SIG-M5 treated with dmso at 0.1 percent for 504 hours (cell line): ENCODE measurements at regions not wholly inside any gene's neighbourhood (a gene's known extent, or its start where the extent isn't known, plus 50 kb on each side); places are given as distances from the start of the nearest gene placed in this dataset.
A peak's percentile ranks its signal among the peaks of the same experiment; 100 is the strongest.

Experiments
- DNase-seq: peaks from one replicate; lab custom pipeline; 2025; ENCODE audit not compliant: unreplicated experiment; lab: John Stamatoyannopoulos, UW

DNA sequence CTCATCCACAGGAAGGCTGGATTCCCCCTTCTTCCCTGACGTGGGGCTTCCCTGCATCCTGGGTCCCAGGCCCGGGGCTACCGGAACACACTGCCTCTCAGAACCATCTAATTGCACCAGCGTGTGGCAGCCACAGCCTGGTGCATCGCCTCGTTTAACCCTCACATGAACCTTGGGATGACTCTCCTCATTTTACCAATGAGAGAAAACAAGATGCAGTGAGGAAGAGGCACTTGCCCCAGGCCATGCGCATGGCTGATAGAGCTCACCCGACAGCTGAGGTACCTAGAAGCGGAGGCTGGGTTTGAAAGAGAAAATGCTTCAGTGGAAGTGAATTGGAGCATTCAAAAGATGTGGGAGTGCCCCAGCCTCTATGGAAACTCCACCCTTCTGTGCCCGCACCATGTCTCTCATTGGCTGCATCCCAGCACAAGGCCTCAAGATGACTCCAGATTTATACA lies 162.3 kb downstream of the KATNIP start:
- DNase-seq: no peak

DNA sequence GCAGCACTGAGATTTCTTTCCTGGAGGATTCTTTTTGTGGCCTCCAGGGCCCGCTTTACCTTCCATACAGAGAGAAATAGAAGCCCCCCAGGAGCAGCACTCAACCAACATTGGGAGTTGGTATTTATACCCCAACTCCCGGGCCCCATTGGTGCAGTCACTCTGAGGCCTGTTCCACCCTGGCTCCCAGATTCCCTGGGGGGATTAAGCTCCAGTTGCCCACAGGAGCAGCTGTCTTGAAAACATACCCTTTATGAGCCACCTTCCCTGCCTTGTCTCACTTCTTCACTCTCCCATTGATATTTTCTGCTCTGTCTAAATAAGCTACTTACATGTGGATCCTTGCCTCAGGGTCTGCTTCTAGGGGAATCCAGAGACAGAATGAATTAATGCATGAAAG lies 167.8 kb downstream of the KATNIP start:
- no peak for DNase-seq

DNA sequence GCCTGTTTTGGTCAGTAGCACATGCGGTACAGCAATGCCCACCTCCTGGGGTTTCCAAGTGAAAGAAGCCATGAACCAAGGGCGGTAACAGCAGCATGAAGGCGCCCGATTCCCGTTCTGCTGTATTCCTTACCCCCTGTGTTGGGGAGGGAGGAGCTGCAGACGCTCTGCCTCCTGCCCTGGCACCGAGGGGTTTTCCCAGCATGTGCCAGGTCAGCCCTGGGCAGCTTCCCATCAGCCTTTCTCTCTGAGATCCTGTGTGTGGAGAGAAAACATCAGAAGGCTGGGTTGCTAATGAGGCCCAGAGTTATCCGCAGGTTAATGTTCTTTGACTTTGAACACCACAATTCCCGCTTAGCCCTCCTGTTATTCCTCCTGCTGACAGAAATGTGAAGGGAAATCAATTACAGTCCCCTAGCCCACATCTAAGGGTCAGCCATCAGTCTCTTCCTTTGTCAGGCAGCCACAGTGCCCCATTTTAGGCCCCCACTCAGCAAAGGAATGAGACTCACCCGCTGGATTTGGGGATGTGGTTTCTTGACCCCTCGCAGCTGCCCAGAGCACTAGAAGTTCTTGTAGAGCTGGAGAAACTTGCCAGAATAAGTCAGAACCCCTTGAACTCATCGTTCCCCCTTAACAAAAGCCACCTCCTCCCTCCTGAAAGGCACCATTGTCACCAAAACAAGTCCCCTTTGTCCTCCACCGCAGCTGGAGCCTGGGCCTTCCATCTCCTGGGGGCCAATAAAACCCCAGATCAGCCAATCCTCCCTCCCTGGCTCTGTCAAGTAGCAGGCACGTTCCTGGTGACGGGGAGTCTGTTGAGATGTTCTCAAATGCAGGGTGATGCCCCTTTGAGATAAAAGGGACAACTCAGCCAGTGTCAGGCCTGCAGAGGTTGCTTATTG lies 168.5 kb downstream of the KATNIP start:
- no peak for DNase-seq

DNA sequence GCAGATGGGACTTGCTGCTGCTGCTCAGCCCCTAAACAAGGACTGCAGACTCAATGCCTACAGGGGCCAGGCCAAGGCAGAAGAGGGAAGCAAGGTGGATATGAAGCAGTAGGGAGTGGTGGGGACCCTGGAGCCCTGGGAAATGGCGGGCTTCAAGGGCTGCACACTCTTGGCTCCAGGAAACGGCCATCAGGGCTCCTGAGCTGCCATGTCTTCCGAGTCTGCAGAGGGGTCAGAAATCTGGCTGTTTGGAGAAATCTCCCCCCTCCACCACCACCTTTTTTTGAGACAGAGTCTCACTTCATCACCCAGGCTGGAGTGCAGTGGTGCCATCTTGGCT lies 169.1 kb downstream of the KATNIP start:
- no peak for DNase-seq

DNA sequence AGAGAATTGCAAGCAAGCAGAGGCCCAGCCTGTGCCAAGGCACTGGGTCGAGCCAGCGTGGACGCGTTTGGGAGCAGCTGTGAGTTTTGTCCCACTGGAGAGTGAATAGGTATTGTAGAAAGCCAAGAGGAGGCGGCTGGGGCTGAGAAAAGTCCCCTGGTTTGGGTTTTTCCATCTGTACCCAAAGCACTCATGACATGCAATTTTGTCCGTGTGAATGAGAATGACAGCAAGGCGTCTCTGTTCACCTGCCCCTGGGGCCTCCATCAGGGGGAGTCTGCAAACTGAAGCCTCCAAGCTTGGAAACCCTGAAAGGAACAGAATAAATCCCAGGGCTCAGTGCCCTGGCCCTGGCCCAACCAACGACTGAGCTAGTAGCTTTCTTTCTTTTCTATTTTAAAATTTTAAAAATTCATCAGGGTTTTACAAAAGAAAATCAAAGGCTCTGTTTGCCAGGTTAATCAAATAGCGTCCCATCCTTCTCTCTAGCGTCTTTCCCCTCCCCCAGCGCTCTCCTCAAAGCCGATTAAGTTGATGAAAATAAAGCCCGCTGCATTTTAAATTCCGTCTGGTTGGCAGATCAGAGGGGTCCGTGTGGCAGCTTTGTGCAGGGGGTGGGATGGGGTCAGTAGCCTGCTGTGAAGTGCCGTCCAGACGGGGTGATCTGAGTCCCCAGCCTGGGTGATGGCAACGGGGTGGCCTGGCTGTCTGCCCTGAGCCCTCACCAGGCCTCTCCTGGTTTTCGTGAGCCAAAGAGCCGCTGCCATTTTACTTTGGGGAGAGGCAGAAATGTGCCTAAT lies 171.0 kb downstream of the KATNIP start:
- DNase-seq: no peak

DNA sequence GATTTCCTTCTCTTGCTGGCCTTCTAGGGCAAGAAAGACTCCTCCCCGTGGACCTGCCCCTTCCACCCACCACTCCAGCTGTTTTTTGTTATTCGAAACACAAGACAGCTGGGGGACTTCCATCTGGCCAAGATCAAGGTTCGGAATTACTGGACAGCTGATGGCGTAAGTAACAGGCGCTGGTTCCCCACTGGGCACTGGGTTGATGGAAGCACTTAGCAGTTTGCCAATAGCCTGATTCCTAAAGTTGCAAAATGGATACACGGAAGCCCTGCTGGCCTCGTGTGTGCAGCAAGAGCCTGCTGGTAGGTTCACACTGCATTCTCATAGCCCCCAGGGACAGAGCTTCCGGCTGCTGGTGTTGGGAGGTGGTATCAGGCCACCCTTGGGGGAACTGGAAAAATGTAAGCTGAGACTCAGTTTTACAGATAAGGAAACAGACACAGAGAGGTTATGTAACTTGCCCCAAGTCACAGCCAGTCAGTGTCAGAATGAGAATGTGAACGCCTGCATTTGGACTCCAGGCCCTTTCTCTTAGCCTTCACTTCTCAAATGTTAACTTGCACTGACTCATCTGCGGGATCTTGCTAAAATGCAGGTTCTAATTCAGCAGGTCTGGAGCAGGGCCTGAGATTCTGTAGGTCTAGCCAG lies 171.7 kb downstream of the KATNIP start:
- no peak for DNase-seq

DNA sequence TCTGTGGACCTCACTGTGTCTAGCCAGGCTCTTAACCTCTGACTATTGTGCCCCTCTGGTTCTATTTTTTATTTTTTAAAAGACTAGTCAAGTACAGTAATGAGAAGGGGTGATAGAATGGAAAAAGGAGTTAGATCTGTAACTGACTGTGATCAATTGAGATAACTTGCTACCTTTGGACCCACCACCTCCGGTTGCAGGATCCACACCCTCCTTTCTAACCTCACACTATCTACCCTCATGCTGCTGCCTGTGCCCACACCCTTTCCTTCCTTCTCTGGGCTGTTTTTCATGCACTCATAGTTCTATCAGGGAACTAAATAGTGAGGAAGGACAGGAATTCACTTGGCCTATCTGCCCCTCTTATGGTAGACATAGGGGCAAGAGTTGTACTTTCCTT lies 172.3 kb downstream of the KATNIP start:
- no peak for DNase-seq

DNA sequence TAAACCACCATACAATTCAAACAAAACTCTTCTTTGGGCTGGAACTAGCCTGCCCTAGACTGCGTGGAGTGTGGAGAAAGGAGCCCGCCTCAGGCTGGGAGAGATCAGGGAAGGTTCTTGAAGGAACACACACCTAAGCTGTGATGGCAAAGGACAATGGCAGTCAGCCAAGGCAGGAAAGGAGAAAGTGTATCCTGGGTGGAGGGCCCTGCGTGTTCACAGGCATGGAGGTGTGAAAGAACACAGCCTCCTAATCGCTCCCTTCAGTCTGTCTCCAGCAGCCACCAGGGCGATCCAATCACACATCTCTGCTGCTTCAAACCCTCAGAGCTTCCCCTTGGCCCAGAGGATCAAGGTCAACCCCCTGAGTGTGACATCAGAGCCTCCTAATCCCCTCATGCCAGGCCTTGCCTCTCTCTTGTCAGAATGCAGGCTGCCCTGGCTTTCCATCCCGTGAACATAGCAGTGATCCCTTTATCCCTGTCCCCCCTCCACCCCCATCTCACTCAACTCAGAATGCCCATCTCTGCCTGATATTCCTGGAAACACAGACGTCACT lies 173.0 kb downstream of the KATNIP start:
- no peak for DNase-seq

DNA sequence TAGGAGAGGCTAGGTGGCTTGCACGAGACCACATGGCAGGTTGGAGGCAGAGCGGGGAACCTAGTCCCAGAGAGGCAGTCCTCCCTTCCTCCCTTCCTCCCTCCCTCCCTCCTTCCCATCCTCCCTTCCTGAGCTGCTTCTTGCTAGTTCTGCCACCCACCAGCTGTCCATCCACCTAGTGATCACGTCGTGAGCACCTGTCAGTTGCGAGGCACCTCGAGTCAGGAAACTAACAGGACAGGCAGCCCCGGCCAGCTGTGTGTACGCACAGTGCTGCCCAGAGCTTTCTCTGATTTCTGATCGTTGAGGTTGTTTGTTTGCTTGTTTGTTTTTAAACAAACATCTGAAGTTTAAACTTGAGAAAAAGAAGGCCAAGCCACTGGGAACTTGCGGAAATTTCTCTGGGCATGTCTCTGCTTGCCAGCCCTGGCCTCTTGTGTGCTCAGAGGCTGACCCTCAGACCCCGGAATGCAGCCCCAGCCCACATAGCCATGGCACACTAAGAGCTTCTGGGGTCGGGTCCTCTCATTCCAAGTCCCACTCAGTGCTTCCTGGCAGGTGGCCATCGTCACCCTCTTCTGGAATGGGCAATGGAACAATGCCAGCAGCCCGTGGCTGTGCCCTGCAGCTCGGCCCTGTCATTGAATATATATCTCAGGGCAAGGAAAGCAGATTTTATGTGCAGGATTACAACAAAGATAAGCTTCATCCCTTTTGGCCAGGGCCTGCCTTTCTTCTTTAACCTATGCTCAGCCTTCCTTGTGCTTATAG lies 174.0 kb downstream of the KATNIP start:
- DNase-seq: no peak

DNA sequence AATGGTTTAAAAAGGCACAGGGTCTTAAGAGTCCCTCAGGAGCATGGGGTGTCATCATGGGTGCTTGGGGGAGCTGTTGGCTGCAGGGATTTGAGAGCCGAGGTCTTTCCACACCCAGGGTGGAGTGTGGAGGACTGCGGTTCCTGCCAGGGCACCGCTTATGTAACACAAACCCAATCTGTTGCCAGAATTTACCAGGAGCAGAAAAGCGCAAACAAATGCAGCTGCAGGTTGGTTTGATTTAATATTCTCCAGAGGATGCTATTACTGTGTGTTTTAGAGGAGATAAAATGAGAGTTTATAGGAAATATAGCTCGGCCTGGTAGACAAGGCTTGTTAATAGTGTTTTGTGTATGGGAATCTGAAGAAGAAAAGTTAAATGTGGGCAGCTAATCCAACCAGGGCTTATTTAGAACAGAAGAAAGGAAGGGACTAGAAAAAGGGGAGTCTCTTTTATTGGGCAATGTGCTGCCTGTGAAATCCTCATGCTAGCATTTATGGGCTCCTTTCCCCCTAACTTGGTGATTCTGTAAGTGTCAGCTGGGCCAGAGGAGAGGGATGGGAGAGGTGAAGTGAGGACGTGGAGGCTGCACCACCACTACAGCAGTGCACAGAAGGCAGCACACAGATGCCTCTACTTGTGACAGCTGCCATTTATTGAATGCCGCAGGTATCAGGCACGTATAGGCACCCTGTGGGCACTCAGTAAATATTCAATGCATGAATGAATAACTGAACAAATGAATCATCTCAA lies 174.7 kb downstream of the KATNIP start:
- no peak for DNase-seq

DNA sequence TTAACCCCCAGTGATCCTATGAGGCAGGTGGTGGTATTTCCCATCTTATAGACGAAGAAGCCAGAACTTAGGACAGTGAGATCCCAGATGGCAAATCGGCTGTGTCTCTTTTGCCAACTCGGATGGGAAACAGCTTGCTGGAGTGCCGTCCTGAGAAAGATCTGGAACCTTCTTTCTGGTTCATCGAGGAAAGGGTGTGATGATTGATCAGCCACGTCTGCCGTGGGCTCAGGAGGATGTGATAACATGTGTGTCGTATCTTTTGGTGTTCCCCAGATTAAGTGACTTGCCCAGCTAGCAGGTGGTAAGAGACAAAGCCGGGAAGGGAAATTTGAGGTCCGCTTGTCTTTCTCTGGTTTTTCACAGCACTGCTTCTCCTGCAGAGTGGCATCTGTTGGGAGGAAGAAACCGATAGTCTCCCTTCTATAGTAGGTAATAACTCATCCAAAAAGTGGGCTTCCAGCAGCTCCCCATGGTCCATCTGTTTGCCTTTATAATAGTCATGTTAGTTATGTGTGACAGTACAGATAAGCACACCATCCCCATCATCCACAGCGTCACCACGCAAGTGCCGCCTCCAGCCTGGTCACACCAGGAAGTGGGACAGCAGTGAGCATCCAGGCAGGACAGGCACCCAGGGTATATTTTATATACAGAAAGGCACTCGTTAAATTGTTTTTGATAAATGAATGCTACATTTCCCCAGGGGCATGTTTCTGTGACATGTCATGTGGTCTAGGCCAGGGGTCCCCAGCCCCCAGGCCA lies 175.5 kb downstream of the KATNIP start:
- no peak for DNase-seq

DNA sequence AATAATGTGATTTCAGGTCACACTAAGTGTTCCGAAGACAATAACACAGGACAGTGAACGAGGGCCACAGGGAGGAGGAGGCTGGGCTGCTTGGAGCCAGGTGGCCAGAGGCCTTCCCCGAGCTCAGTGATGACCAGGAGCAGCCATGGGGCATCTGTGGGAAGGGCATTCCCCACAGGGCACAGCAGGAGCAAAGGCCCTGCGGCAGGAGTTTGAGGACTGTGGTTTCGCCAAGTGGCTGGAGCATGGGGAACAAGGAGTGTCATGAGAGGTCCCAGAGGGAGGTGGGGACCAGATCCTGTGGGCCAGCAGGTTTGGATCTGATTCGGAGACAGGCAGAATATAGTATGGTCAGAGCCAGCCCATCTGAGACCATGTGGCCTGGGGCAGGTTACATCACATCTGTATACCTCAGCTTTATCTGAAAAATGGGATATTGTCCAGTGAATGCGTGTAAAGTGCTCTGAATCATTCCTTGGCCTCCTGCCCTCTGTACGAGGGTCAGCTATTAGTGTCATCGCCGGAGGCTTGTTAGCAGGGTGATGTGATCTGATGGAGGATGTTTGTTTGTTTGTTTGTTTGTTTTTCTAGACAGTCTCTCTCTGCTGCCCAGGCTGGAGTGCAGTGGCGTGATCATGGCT lies 176.8 kb downstream of the KATNIP start:
- no peak for DNase-seq

DNA sequence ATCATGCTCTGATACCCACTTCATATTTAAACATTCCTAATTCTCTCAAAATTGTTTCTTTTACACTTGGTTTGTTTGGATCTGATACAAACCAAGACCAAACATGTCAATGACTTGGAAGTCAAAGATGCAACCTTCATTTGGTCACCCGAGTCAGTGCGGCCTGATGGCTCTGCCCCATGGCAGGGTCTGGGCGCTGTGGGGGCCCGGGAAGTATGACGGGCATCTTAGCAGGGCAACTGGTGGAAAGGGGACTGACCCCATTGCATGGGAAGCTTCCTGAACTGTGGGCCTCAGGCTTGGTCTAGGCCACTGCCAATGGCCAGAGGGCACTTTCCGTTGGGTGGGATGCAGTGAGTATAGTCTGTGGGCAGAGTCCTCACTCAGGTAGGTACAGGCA lies 178.0 kb downstream of the KATNIP start:
- no peak for DNase-seq

DNA sequence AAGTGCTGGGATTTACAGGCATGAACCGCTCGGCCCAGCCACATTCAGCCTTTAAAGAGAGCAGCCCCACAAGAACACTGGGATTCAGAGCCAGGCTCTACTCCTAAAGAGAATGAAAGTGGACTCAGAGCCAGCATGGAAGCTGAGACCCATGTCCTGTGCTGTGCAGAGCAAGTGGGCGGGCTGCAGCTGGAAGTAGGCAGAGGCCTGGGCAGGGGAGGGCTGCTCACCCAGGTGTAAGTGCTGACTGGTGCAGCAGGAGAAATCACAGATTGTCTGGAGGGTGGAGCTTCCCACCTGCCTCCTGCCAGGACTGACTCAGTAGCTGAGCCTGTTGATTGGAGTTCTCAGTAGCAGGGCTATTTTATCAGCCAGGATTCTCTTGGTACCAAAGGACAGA lies 178.7 kb downstream of the KATNIP start:
- no peak for DNase-seq

DNA sequence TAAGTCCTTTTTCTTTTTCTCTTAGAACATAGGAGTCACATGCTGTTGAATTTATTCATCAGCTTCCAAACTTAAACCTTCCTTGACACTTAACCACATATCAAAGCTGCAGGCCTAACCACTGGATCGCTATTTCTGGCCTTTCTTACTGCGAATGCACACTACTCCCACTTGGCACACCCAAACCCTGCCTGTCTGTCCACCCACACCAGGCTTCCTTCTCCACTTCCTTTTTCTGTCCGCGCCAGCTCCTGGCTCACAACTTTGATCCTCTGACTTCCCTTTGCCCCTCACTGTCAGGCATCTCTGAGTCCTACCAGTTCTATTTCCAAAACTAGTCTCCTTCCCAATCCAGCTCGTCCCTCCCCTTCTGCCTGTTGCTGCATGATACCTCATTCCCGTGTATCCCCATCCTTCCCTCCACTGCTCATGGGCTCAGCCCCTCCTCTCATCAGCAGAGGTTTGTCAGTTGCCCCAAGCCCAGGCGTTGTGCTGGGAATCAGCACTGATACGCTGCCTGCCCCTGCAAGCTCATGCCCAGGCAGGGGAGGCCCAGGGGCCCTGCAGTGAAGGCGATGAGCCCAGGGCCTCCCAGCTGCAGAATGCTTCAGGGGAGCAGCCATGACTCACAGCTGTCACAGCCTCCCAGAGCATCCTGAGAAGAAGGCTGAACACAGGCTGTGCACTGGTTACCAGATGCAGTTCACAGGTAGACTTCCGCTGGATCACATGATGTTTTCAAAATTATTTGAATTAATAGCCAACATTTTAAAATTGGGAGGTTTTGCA lies 179.8 kb downstream of the KATNIP start:
- DNase-seq: peak; percentile 76

DNA sequence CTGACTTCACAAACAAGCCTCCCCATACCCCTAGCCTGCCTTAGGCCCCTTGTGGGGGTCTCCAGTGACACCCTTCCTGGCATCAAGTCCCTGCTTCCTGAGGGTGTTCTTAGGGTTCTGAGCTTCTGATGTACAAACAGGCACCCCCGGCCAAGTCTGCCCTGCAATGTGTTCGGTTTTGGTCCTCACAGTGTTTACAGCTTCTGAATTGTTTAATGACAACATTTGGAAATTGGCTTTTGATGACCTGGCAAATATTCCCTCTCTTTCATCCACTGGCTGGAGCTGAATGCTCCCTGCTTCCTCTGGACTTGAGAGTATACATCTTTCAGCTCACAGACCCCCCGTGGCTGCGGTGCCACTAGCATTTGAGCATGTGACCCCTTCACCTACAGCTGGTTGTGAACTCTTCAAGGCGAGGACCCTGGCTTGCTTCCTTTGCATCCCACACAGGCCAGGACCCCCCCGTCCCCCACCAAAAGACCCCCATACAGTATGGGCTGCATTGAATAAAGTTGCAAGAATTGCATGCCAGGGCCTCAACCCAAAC lies 180.8 kb downstream of the KATNIP start:
- DNase-seq: no peak

DNA sequence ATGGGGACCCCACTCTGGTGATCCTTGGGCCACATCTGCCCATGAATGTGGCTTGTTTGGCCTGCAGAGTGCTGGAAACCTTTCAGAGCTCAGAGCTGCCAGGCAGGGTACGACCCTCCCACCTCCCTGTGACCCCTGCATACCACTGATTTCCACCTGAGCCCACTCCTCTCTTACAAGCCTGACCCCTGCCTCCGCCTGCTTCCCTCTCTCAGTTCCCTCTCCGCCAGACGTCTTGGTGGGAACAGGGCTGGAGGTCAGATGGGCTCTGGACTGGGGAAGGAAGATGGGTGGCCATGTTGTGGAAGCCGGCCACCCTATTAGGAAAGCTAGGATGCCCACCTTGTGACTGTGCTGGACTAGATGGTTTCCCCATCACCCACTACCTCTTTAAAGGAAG lies 185.1 kb downstream of the KATNIP start:
- DNase-seq: no peak

DNA sequence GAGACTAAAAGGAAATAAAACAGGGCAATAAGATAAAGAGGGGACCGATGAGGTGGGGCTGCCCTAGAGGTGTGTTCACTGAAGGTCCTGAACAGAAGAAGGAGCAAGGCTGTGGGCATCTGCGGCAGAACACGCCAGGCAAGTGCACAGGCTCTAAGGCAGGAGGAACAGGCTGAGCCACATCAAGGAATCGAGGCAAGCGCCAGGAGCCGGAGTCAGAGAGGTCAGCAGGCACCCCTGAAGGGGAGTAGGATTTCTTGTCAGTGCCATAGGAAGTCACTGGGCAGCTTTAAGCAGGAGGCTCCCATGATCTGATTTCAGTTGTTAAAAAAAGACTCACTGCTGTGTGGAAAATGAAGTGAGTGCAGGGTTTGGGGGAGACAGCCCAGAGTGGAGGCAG lies 186.5 kb downstream of the KATNIP start:
- no peak for DNase-seq
